AG10803 (cell line): ENCODE measurements at regions not wholly inside any gene's neighbourhood (a gene's known extent, or its start where the extent isn't known, plus 50 kb on each side); places are given as distances from the start of the nearest gene placed in this dataset.

Experiments
- DNase-seq: peaks from one replicate; pipeline ENCODE4 v3.0.0; 2010; ENCODE audit warnings: low read depth
- H3K4me3 ChIP-seq: 2 replicates; pipeline ENCODE4 v1.5.1; 2011; ENCODE audit warnings: mild to moderate bottlenecking, low read length, control low read depth
- TF ChIP-seq, protein P1 (sequence below): conservative IDR thresholded peaks from 2 replicates; pipeline ENCODE4 v1.5.1; 2011; ENCODE audit warnings: mild to moderate bottlenecking, low read length, control low read depth, inconsistent platforms

GRCh38 chr4:27178061-27178460, 317.4 kb downstream of the STIM2 start:
- TF ChIP-seq, protein P1, sequence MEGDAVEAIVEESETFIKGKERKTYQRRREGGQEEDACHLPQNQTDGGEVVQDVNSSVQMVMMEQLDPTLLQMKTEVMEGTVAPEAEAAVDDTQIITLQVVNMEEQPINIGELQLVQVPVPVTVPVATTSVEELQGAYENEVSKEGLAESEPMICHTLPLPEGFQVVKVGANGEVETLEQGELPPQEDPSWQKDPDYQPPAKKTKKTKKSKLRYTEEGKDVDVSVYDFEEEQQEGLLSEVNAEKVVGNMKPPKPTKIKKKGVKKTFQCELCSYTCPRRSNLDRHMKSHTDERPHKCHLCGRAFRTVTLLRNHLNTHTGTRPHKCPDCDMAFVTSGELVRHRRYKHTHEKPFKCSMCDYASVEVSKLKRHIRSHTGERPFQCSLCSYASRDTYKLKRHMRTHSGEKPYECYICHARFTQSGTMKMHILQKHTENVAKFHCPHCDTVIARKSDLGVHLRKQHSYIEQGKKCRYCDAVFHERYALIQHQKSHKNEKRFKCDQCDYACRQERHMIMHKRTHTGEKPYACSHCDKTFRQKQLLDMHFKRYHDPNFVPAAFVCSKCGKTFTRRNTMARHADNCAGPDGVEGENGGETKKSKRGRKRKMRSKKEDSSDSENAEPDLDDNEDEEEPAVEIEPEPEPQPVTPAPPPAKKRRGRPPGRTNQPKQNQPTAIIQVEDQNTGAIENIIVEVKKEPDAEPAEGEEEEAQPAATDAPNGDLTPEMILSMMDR = no peak
- no peak overlapping the region for H3K4me3 ChIP-seq
- peak; percentile 3 for DNase-seq

DNA sequence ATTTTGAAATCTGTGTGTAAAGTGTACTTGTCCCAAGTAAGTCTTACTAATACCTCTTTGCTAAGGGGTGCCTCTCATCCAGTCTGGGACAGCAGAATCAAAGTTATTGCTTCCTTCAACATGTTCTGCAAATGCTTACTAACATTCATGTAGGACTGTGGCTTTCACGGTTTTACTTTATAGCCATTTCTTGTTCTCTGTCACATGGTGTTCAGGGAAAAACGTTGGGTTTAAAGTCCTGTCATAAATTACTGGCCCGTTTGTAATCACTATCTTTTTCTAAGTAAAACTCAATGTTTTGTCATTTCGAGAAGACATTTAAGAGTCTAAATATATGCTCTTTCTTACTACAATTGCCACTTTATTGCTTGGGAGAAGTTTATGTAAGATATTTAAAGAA, 321.1 kb downstream of the STIM2 start:
- no peak for DNase-seq
- no peak overlapping the region for H3K4me3 ChIP-seq
- TF ChIP-seq, protein P1 = no peak

DNA sequence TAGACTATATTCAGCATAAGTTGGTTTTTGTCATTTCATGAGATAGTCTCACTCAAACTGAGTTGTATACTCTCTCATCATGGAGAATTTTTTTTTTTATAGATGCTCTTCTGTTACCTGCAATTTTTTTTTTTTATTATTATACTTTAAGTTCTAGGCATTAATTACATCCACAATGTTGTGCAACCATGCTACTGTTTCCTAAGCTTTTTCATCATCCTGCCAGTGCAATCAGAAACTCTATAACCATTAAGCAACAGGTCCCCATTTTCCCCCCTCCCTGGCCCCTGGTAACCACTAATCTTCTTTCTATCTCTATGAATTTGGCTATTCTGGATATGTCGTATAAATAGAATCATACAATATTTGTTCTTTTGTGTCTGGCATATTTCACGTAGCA, 321.6 kb downstream of the STIM2 start:
- TF ChIP-seq, protein P1 = no peak
- no peak overlapping the region for H3K4me3 ChIP-seq
- DNase-seq = no peak

GRCh38 chr4:27184508-27185155, 324.0 kb downstream of the STIM2 start:
- TF ChIP-seq, protein P1 = no peak

GRCh38 chr4:27186710-27187109, 326.1 kb downstream of the STIM2 start:
- TF ChIP-seq, protein P1 = no peak
- DNase-seq = no peak
- no peak overlapping the region for H3K4me3 ChIP-seq

More at GRCh38 chr4:27184508-27185155, 324.0 kb downstream of the STIM2 start:
- no peak overlapping the region for H3K4me3 ChIP-seq
- DNase-seq = no peak

GRCh38 chr4:27187786-27188185, 327.1 kb downstream of the STIM2 start:
- DNase-seq = no peak
- no peak overlapping the region for H3K4me3 ChIP-seq
- TF ChIP-seq, protein P1 = no peak

DNA sequence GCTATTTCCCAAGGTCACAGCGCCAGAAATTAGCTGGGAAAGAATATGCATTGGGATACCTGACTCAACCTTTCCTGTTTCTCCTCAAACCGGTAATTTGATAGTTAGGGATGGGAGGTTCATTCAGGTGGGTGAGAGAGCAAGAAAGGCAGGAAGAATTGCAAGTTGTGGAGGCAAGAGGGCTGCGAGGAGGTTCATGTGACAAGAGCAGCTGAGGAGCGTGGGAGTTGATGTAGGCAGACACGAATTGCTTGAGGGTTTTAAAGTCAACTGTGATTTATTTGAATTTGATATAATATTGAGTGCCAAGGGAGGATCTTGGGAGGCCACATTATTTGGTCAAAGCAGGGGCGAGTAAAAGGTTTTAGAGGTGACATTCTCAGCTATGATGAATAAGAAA, 329.0 kb downstream of the STIM2 start:
- H3K4me3 ChIP-seq = no peak overlapping the region
- TF ChIP-seq, protein P1 = no peak
- no peak for DNase-seq
